GM18909 (cell line): ENCODE measurements at regions not wholly inside any gene's neighbourhood (a gene's known extent, or its start where the extent isn't known, plus 50 kb on each side); places are given as distances from the start of the nearest gene placed in this dataset.

Experiments
- ATAC-seq: cut with Tn5 transposase; IDR thresholded peaks from one replicate; pipeline ENCODE4 v1.9.1; 2021; ENCODE audit warnings: mild to moderate bottlenecking; ENCODE audit not compliant: unreplicated experiment, poor library complexity

DNA sequence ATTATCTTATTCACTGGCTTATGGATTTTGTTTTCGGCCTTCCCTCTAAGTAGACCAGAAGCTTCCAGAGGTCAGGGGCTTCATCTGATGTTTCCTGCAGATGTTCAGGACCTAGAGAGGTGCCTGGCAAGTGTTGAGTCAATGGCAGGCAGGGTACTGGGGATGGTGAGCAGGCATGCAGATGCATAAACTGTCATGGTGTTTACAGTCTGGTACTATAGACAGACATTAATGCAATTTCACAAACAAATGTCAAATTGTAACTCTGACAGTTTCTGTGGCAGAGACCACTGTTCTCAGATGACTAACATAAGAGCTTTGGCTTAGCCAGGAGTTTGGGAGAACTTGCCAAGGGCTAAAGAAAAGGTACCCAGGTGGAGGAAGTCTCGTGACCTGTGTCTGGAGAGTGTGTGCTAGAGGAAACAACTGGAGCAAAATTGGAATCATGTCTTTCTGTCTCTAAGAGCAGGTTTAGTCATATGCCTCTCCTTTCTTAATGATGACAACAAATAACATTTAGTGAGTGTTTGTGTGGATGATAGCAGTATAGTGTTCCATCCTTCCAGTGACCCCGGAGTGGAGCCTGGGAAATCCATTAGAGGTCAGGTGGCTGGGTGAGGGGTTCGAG lies 53.7 kb upstream of the TRAK1 start:
- ATAC-seq: no peak

DNA sequence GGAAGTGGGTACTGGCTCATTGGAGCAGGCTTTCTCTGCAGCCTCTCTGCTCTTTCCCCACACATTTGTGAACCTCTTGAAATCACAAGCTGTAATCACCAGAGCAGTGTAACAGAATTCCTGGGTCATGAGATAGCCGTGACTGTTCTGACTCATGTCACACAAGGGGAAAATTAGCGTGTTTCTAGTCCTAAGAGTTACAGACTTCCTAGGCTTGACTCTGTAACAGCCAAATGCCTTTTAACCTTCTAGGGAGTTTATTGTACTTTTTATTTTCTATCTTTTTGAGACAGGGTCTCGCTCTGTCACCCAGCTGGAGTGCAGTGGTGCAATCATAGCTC lies 54.7 kb upstream of the TRAK1 start:
- ATAC-seq: no peak

DNA sequence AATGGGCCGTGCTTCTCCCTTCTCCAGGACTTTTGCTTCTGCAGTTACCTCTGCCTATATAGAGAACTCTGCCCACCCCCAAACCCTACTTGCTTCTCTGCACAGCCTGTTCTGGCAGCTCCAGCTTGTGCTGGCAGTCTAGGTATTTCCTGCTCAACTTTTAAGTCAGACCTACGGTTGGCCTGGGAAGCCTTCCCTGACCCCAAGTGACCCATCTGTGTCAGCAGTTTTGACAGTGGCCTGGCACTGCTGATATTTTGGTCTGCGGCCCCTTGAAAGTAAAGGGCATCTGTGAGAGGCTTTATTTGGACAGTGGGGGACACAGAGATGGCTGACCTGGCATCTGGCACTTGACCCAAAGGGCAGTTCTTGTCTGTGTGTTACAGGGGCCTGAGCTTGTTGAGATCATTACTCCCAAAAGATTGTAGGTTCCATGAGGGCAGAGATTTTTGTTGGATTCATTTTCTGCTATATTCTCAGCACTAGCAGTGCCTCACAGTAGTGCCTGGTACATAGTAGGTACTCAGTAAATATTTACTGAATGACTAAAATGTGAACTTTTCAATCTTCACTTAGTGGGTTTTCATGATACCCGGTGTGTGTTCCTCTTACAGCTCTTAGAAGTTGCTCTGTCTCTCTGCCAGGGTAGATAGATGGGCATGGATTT lies 55.2 kb upstream of the TRAK1 start:
- no peak for ATAC-seq

DNA sequence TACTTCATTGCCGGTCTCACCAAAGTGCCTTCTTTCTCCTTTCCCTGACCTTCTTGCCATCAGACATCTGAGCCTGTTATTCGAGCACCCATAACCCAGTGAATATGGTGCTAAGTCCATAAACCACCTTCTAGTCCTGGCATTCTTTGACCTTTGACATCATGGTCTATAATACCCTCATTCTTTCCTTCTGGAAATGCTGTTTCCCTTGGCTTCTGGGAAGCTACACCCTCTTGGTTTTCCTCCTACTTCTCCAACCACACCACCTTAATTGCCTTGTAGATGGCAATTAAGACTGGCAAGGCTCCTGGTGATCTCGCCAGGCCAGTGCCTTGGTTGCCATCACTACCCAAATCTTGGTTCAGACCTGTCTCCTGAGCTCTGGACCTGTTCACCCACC lies 56.1 kb upstream of the TRAK1 start:
- ATAC-seq: no peak

DNA sequence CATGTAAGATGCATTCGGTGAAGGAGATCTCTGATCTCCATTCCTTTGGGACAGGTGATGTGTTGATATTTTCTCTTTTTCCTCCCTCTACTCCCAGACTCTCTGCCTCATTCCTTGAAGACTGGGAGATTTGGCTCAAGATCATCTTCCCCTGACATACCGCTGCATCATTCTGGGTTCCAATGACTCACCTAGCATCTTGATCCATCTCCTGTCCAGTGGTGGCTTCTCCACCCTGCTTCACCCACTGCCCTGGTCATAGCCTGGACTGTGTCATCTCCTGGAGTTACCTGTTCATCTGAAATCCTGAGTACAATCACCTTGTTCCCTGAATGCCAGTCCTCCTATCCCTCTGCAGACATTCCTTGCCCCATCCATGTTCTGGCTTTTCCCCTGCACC lies 57.4 kb upstream of the TRAK1 start:
- no peak for ATAC-seq

DNA sequence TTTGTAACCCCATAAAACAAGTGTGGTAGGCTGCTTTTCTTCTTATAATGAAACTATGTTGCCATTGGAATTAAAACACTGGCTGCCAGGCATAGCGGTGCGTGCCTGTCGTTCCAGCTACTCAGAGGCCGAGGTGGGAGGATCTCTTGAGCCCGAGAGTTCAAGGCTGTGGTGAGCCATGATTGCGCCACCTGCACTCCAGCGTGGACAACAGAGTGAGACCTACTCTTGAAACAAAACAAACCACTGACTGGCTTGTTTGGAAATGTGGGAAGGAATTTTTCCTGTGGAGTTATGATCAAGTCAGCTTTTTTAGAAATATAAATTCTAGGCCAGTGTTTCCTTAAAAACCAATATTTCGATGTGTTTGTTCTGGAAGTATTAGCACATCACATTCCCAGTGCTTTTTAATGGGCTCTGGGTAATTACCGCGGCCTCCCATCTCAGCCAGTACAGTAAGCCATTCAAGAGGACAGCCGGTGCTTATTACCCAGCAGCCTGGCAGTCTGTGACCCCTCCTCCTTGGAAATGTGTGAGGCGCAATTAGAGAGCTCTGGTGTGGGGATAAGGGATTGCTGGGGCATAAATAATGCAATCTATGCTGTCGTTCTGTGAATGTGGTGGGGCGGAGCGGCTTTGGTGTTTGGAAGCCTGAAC lies 58.3 kb upstream of the TRAK1 start:
- ATAC-seq: no peak

DNA sequence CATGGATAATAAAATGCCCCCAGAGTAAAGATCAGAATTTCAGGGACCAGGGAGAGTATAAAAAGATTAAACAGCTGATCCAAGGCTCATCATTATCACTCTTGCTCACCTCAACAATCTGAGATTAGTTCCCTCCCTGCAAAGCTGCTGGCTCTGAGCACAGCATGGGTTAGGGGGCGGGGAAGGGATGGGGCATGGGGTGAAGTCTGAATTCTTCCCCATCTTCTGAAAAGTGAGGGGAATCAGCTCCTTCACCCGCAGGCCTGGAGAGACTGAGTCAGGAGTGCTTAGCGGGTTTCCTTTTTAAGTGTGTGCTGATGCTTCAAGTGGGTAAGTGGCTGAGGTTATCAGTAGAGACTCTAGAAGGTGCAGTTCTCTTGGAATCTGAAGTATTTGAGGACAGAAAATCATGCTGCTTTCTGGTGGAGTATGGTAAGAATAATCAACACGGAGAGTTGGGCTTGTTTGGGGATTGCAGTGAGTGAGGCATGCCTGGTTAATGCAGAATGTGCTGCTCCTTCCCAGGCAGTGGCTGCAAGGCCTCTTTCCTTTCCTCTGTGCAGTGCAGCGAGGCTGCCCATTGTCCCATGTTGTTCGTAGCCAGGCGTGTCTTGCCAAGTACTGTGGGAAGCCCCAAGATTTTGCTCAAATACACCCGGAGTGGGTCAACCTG lies 59.2 kb upstream of the TRAK1 start:
- ATAC-seq: no peak

DNA sequence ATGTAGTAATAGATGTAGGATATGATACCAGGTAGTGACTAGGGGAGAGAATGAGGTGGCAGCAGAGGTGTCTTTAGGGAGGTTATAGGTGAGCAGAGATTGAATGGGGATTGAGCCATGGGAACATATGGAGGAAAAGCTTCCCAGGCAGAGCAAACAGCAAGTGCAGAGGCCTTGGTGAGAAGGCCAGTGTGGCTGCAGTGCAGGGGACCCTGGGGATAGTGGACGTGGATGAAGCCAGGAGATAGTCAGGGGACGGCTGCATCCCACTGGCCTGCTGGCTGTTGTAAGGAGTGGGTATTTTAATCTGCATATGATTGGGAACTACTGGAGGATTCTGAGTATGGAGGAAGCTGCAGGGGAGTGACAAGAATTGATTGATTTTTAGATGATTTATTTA lies 62.7 kb upstream of the TRAK1 start:
- no peak for ATAC-seq

DNA sequence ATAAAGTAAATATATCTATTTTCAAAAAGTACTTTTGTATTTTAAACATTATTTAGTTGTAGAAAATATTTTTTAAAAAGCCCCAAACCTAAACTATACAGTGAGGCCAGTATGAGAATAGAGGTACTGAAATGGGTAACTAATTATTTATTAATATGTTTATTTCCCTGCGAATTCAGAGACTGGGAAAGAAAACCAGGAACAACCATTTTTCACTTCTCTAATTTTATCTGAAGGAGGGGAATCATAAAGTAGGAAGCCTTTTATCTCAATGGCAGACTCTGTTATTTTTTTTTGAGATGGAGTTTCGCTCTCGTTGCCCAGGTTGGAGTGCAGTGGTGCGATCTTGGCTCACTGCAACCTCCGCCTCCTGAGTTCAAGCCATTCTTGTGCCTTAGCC lies 63.6 kb upstream of the TRAK1 start:
- ATAC-seq: no peak

DNA sequence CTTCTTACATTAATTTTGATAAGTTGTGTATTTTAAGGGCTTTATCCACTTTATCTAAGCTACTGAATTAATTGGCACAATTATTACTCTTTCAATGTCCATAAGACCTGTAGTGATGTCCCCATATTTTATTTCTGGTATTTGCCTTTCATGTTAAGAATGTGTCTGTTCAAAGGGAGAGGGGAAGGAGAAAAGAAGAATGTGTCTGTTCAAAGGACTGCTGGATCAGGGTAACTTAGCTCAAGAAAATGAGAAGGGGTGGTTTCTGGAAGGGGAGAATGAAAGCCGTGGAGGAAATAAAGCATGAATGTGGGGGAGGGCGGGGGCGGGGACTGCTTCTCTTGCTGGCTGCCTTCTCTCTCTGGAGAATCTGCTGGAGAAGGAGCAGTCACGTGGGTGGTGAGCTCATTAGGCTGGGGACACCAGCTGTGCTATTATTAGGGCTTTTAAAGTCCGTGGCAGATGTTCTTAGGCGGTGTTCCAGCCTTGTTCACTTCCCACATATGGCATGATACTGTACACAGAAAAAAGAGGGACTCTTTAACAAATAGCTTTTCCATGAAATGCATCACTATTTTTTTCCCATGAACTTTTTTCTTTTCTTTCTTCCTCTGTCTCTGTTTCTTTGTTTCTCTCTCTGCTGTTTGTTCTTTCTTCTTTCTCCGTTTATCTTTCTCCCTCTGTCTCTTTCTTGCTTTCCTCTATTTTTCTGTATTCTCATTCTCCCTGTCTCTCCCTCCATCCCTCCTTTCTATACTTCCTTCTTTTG lies 63.7 kb upstream of the ULK4 start:
- ATAC-seq: no peak

DNA sequence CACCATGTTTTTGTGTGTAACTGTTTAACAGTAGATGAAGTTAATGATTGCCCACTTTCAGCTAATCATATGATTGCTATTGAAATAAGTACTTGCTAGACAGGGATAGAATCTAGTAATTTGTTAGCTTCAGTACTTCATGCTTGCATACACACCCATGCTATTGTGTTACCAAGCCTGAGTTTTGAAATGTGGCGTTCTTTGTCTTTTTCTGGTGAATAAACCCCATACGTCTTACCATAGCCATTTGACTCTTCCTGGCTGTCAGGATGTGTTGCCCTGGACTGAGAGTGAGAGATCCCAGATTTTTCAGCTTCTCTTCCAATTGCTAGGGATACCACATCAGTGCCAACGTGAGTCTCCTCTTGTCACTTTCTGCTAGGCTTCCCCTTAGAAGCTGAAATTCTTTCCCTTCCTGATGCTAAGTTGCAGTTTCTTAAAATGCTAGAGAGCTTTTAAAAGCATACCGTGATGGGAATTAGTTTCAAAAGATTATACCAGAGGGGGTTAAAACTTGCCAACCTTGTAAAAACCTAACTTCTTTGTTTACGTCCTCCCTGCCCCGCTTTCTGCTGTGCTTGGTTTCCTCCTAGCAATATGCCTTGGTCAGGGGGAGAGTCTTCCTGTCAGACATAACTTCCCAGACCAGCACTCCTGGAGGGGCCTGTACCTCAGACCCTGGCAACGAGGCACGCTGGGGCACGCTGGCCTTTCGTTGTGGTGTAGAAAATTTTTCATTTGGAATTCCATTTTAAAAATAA lies 62.9 kb upstream of the ULK4 start:
- peak; percentile 67 for ATAC-seq

DNA sequence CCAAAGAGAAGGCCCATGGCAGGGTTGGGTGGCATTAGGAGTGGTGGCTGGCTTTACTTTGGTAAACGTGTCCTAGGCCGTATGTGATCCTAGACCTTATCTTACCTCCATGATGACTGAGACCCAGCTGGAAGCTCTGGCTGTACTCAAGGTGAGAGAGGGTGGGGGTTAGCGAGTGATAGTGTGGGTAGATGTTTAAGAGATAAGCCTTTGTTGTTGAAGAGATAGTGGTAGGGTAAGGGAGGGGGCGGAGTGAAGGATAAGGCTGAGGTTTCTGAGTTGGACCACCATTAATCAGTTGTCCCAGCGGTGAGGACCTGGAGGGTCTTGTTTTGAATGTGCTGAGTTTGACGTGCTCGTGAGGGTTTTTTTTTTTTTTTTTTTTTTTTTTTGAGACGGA lies 61.5 kb upstream of the ULK4 start:
- ATAC-seq: no peak

DNA sequence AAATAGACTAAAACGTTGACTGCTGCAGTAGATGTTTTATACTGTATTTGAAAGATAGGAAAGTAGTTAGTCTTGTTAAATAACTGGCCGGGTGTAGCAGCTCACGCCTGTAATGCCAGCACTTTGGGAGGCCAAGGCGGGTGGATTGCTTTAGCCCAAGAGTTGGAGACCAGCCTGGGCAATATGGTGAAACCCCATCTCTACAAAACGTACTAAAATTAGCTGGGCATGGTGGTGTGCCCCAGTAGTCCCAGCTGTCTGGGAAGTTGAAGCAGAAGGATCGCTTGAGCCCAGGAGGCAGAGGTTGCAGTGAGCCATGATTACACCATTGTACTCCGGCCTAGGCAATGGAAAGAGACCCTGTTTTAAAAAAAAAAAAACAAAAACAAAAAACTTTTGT lies 60.5 kb upstream of the ULK4 start:
- no peak for ATAC-seq

DNA sequence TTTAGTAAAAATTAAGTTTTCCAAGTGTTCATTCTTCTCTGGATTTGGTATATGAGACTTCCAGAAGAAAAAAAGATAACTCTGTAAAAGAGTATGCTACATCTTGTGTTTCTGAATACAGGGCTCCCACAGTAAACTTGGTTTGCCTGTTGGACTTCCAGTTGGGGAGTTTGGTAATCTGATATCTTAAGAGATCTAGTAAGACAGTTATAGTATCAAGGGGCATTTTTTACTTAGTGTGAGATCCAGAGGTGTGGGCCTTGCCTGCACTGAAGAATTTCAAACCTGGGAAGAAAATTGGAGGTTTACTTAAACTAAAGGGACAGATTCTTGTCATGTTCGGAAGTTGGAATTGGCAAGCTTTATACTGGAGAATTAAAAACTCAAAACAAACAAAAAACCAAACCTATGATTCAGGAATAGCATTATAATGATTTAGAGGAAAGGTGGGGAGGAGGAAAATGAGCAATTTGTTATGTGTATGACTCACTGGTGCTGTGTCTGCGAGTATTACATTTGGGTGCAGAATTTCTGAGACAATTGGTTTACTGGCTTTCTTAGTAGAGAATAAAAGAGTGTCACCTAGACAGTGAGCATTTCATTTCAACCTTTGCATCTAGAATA lies 58.9 kb upstream of the ULK4 start:
- ATAC-seq: no peak

DNA sequence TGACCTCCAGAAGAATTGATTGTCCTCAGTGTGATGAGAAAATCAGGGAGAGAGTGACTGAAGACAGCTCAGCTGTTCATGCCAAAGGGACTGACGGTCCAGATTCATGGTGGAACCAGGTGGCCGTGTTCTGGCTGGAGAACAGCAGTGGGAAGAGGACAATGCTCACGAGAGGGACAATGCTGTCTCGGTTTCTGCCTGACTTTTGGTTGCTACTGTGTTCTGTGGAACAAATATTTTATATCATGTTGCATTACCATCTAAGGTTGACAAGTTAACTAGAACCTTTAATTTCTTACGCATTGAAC lies 58.0 kb upstream of the ULK4 start:
- ATAC-seq: no peak

DNA sequence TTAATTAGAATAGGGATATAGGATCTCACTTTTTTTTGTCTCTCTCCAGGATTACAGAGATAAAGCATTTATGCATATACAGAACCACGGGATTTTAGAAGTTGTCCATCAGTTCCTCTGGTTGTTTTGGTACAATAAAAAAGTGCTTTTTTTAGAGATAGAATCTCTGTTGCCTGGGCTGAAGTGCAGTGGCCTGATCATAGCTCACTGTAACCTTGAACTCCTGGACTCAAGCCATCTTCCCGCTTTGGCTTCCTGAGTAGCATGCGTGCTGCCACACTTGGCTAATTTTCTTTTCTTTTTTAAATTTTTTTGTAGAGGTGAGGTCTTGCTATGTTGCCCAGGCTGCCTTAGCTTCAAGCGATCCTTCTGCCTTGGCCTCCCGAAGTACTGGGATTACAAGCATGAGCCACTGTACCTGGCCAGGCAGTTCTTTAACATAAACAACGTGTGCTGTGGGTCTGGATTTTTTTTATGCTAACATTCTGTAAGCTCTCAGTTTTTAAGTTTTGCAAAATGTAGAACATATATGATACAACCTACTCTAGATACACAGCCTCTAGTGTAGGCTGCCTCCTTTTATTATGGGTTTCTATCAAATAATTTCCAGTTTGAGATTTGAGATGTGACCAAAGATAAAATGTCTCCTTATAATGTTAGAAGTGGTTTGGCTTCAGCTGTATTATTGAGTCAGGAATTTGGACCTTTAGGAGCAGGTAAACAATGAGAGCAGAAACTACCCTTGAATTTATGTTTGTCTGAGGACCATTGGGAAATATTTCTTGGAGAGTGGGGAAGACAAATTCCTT lies 57.4 kb upstream of the ULK4 start:
- ATAC-seq: no peak

DNA sequence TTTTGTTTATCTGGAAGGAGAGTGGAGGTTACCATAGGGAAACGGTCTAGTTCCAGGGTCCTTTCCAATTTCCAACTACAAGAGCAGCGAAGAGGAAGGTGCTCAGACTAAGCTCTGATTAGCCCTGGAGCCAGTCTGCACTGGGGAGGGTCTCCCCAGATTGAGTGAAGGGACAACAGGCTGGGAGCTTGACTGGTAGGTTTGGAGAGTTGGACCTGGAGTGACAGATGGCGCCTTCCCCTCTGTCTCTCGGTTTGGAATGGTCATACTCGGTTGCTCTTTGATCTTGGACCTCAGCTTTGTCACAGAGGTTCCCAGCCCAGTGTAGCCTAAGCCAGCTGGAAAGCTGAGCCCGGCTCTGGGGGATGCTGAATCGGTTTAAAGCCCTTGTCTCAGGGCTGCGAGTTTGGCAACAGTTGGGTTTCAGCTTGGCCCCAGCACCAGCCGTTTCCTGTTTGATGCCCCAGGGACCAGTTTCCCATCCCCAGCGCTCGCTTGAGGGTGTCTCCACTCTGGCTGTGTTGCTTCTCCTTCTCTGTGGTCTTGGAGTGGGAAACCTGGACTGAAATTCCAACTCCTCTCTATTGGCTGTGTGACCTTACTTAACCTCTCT lies 53.1 kb upstream of the ULK4 start:
- ATAC-seq: no peak

DNA sequence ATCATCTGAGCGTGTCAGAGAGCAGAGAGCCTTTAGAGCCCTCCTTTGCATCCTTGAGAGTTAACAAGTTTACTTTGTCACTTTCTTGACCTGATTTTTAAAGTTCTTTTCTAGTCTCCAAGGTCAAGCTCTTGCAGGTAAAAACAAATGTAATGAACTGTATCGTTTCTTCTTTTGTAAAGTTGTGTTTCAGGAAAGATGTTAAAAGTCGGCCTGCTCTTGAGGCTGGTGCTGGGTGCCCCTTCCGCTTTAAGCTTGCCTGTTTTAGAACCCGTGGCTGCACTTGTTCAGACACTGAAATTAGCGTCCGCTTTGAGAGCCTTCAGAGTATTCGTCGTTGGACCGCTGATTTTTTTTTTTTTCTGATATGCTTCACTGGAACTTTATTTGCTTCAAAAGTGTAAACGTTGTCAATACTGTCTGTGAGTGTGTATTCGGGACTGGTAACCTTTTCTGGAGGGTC lies 52.6 kb upstream of the ULK4 start:
- no peak for ATAC-seq
